CD4-positive, alpha-beta T cell (primary cell): ENCODE measurements at regions not wholly inside any gene's neighbourhood (a gene's known extent, or its start where the extent isn't known, plus 50 kb on each side); places are given as distances from the start of the nearest gene placed in this dataset.
"Not testable (repeated sequence)": the region's sequence is repeated elsewhere in the genome, so short reads cannot be mapped to it uniquely, and the experiment has no call there.

ENCODE experiments used
- ATAC-seq: fragments of 200-7000 bp; cut with Tn5 transposase; one replicate; pipeline ENCODE4 v1.10.0; 2022; ENCODE audit warnings: mild to moderate bottlenecking; ENCODE audit not compliant: poor library complexity
- CTCF ChIA-PET: fragments of 350-600 bp; sonication (Branson Sonifier 250); formaldehyde crosslinking; loops from one replicate; lab custom pipeline; 2021; ENCODE audit warnings: antibody characterized with exemption, inconsistent platforms; lab: Charles Lee
- POLR2A ChIA-PET: fragments of 350-600 bp; sonication (Branson Sonifier 250); formaldehyde crosslinking; loops from one replicate; lab custom pipeline; 2021; ENCODE audit warnings: antibody characterized with exemption, inconsistent platforms; lab: Charles Lee
- DNase-seq, 14 experiments: peaks; one replicate each; pipeline ENCODE4 v3.0.0-alpha.2; 2013 to 2020; ENCODE audit warnings: mixed read lengths in 2 of 14
- H3K27ac ChIP-seq, 2 donors: one replicate each; pipeline versions ENCODE4 v1.5.1 to v1.7.0; 2013; ENCODE audit warnings: low read length in 2 of 2, low read depth in 1 of 2, mild to moderate bottlenecking in 1 of 2
- H3K27me3 ChIP-seq, 2 experiments: 1 replicate in 1 of 2; 2 replicates in 1 of 2; pipeline versions ENCODE4 v1.6.1 to v1.7.0; 2013; ENCODE audit warnings: low read length in 2 of 2, control low read depth in 1 of 2, mild to moderate bottlenecking in 1 of 2, moderate library complexity in 1 of 2; ENCODE audit not compliant: insufficient read depth in 2 of 2, control insufficient read depth in 1 of 2
- H3K36me3 ChIP-seq: one replicate; pipeline ENCODE4 v1.6.1; 2013; ENCODE audit warnings: low read length, control low read depth; ENCODE audit not compliant: insufficient read depth
- H3K4me1 ChIP-seq: one replicate; pipeline ENCODE4 v1.6.1; 2013; ENCODE audit warnings: low read length, control low read depth; ENCODE audit not compliant: insufficient read depth
- H3K4me3 ChIP-seq: one replicate; pipeline ENCODE4 v1.5.1; 2013; ENCODE audit warnings: mild to moderate bottlenecking, low read length, moderate library complexity
- H3K9me3 ChIP-seq, 2 experiments: 1 replicate in 1 of 2; 2 replicates in 1 of 2; pipeline versions ENCODE4 v1.6.1 to v1.7.0; 2013; ENCODE audit warnings: low read length in 2 of 2, mild to moderate bottlenecking in 2 of 2, control low read depth in 1 of 2, moderate library complexity in 1 of 2; ENCODE audit not compliant: control insufficient read depth in 1 of 2, insufficient read depth in 1 of 2
- H3K27ac Mint-ChIP-seq: one replicate; pipeline ENCODE4 v1.8.0; 2020; ENCODE audit warnings: mixed read lengths
- H3K27me3 Mint-ChIP-seq: one replicate; pipeline ENCODE4 v1.8.0; 2021; ENCODE audit warnings: mixed read lengths
- H3K36me3 Mint-ChIP-seq: one replicate; pipeline ENCODE4 v1.8.0; 2021; ENCODE audit warnings: low read depth, mixed read lengths
- H3K4me1 Mint-ChIP-seq: one replicate; pipeline ENCODE4 v1.8.0; 2021; ENCODE audit warnings: low read depth, mixed read lengths
- H3K4me3 Mint-ChIP-seq: one replicate; pipeline ENCODE4 v1.8.0; 2020; ENCODE audit warnings: mild to moderate bottlenecking, mixed read lengths
- H3K9me3 Mint-ChIP-seq: one replicate; pipeline ENCODE4 v1.8.0; 2020; ENCODE audit warnings: mixed read lengths
- intact Hi-C, 2 experiments: fragments of 100-400 bp; cut with DNase I in 1 of 2; cut with micrococcal nuclease in 1 of 2; formaldehyde crosslinking; loops; one replicate each; pipeline versions ENCODE4 v1.15.1 to v1.9.0; 2023 to 2025; cut with DNase I, micrococcal nuclease
- TF ChIP-seq, protein P1 (sequence below): fragments of 200-600 bp; IDR thresholded peaks from one replicate; pipeline ENCODE4 v1.8.0; 2022; ENCODE audit warnings: antibody characterized with exemption, mild to moderate bottlenecking

- H3K4me1 ChIP-seq, result no peaks in the 10 kb centered on the region
- H3K27ac Mint-ChIP-seq, result no peak overlapping the region
- H3K27me3 Mint-ChIP-seq, result peaks cover 17% of the 10 kb centered on the region
- no peaks in the 10 kb centered on the region for H3K4me1 Mint-ChIP-seq
- ATAC-seq (no peak), DNase-seq (no peak)
- no peaks in the 10 kb centered on the region for H3K36me3 Mint-ChIP-seq
- ChIA-PET CTCF (no interaction called here), POLR2A (no interaction called here)
- no peaks in the 10 kb centered on the region for H3K9me3 Mint-ChIP-seq
- TF ChIP-seq, protein P1, sequence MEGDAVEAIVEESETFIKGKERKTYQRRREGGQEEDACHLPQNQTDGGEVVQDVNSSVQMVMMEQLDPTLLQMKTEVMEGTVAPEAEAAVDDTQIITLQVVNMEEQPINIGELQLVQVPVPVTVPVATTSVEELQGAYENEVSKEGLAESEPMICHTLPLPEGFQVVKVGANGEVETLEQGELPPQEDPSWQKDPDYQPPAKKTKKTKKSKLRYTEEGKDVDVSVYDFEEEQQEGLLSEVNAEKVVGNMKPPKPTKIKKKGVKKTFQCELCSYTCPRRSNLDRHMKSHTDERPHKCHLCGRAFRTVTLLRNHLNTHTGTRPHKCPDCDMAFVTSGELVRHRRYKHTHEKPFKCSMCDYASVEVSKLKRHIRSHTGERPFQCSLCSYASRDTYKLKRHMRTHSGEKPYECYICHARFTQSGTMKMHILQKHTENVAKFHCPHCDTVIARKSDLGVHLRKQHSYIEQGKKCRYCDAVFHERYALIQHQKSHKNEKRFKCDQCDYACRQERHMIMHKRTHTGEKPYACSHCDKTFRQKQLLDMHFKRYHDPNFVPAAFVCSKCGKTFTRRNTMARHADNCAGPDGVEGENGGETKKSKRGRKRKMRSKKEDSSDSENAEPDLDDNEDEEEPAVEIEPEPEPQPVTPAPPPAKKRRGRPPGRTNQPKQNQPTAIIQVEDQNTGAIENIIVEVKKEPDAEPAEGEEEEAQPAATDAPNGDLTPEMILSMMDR, result no peak
- H3K27ac ChIP-seq, result no peak overlapping the region
- no peaks in the 10 kb centered on the region for H3K36me3 ChIP-seq
- intact Hi-C loops, result no loop called here
- H3K4me3 Mint-ChIP-seq, result no peak overlapping the region
- H3K27me3 ChIP-seq, result peaks cover 3% of the 10 kb centered on the region in 2 experiments
- no peak overlapping the region for H3K4me3 ChIP-seq
- H3K9me3 ChIP-seq, result no peaks in the 10 kb centered on the region
These were observed 84.0 kb upstream of the EXOC2 start for GRCh38 chr6:776951-777350.

- Histone ChIP-seq H3K27me3 (peaks cover 3% of the 10 kb centered on the region in 2 experiments), H3K9me3 (no peaks in the 10 kb centered on the region), H3K4me3 (no peak overlapping the region), H3K4me1 (no peaks in the 10 kb centered on the region), H3K36me3 (no peaks in the 10 kb centered on the region), H3K27ac (no peak overlapping the region)
- intact Hi-C loops, result no loop called here
- H3K27ac Mint-ChIP-seq, result no peak overlapping the region
- H3K4me1 Mint-ChIP-seq, result no peaks in the 10 kb centered on the region
- no peak for DNase-seq
- ChIA-PET CTCF (no interaction called here), POLR2A (no interaction called here)
- TF ChIP-seq, protein P1, result no peak
- no peaks in the 10 kb centered on the region for H3K36me3 Mint-ChIP-seq
- no peak overlapping the region for H3K4me3 Mint-ChIP-seq
- no peaks in the 10 kb centered on the region for H3K9me3 Mint-ChIP-seq
- peaks cover 14% of the 10 kb centered on the region for H3K27me3 Mint-ChIP-seq
- no peak for ATAC-seq
These were observed 83.6 kb upstream of the EXOC2 start for GRCh38 chr6:776528-776931.

GRCh38 chr6:775863-776262 is 82.9 kb upstream of the EXOC2 start:
- no peaks in the 10 kb centered on the region for H3K36me3 Mint-ChIP-seq
- no peak for ATAC-seq
- Histone ChIP-seq H3K27ac (no peak overlapping the region), H3K27me3 (peaks cover 3% of the 10 kb centered on the region in 2 experiments), H3K4me1 (no peaks in the 10 kb centered on the region), H3K36me3 (no peaks in the 10 kb centered on the region), H3K9me3 (no peaks in the 10 kb centered on the region), H3K4me3 (no peak overlapping the region)
- CTCF ChIA-PET, result no interaction called here
- no peak overlapping the region for H3K4me3 Mint-ChIP-seq
- H3K4me1 Mint-ChIP-seq, result no peaks in the 10 kb centered on the region
- DNase-seq, result no peak
- no peaks in the 10 kb centered on the region for H3K9me3 Mint-ChIP-seq
- TF ChIP-seq, protein P1, result no peak
- intact Hi-C loops, result no loop called here
- H3K27me3 Mint-ChIP-seq, result peaks cover 14% of the 10 kb centered on the region
- no peak overlapping the region for H3K27ac Mint-ChIP-seq
- POLR2A ChIA-PET, result no interaction called here

- H3K4me3 ChIP-seq, H3K9me3 Mint-ChIP-seq, H3K36me3 Mint-ChIP-seq, H3K27ac ChIP-seq, CTCF ChIA-PET, DNase-seq, H3K4me1 Mint-ChIP-seq, H3K4me3 Mint-ChIP-seq, POLR2A ChIA-PET, H3K27me3 ChIP-seq, intact Hi-C loops, H3K27ac Mint-ChIP-seq, H3K36me3 ChIP-seq, H3K4me1 ChIP-seq, ATAC-seq, H3K9me3 ChIP-seq: not testable (repeated sequence)
- H3K27me3 Mint-ChIP-seq, result peaks cover 22% of the 10 kb centered on the region
These were observed 78.7 kb upstream of the EXOC2 start for GRCh38 chr6:771683-772082.
